H1 (cell line): ENCODE measurements at regions not wholly inside any gene's neighbourhood (a gene's known extent, or its start where the extent isn't known, plus 50 kb on each side); places are given as distances from the start of the nearest gene placed in this dataset.

Experiments used
- CTCF ChIA-PET: fragments of 300-600 bp; sonication (Branson Sonifier 250); formaldehyde crosslinking; loops from one replicate; lab custom pipeline; 2021; ENCODE audit not compliant: partially characterized antibody; lab: Charles Lee
- POLR2A ChIA-PET: fragments of 300-600 bp; sonication (Branson Sonifier 250); formaldehyde crosslinking; loops from one replicate; lab custom pipeline; 2021; ENCODE audit warnings: inconsistent platforms; ENCODE audit not compliant: partially characterized antibody; lab: Charles Lee
- DNase-seq, 2 experiments: peaks; one replicate each; pipeline versions ENCODE4 v3.0.0 to v3.0.0-alpha.2; 2010 to 2022; ENCODE audit warnings: low spot score in 2 of 2, low read depth in 1 of 2, mixed read lengths in 1 of 2
- FAIRE-seq: peaks from 2 replicates; lab custom pipeline; 2011; peaks lifted over from hg19 to GRCh38; lab: Jason Lieb, UNC
- H2AFZ ChIP-seq: 2 replicates; pipeline ENCODE4 v1.8.1; 2012; ENCODE audit warnings: low read length, inconsistent platforms
- H2AK5ac ChIP-seq: 2 replicates; pipeline ENCODE4 v1.6.1; 2013; ENCODE audit warnings: low read depth, low read length
- H2BK120ac ChIP-seq: replicated peaks from 2 replicates; pipeline ENCODE3; 2013; ENCODE audit warnings: low read depth, low read length, inconsistent platforms
- H2BK12ac ChIP-seq: 2 replicates; pipeline ENCODE4 v1.6.1; 2013; ENCODE audit warnings: low read depth, low read length
- H2BK15ac ChIP-seq: 2 replicates; pipeline ENCODE4 v1.6.1; 2013; ENCODE audit warnings: low read length
- H2BK20ac ChIP-seq: 2 replicates; pipeline ENCODE4 v1.6.1; 2013; ENCODE audit warnings: low read length
- H2BK5ac ChIP-seq: 2 replicates; pipeline ENCODE4 v1.6.1; 2013; ENCODE audit warnings: low read depth, low read length
- H3K14ac ChIP-seq: 2 replicates; pipeline ENCODE4 v1.6.1; 2013; ENCODE audit warnings: inconsistent platforms; ENCODE audit not compliant: insufficient read length
- H3K18ac ChIP-seq: 2 replicates; pipeline ENCODE4 v1.6.1; 2013; ENCODE audit warnings: low read length; ENCODE audit errors: extremely low read depth
- H3K23ac ChIP-seq: 2 replicates; pipeline ENCODE4 v1.6.1; 2013; ENCODE audit warnings: inconsistent platforms; ENCODE audit not compliant: insufficient read length
- H3K23me2 ChIP-seq: 2 replicates; pipeline ENCODE4 v1.6.1; 2013; ENCODE audit warnings: low read depth, low read length
- H3K27ac ChIP-seq: 2 replicates; pipeline ENCODE4 v1.6.1; 2011; ENCODE audit warnings: low read depth, low read length, inconsistent platforms
- H3K27me3 ChIP-seq, 4 experiments: replicated peaks in 1 of 4; 1 replicate in 1 of 4; 2 replicates in 3 of 4; pipeline versions ENCODE4 v1.6.1 to v1.8.1; 2011 to 2013; ENCODE audit warnings: low read length in 3 of 4, mild to moderate bottlenecking in 3 of 4, inconsistent platforms in 2 of 4, mixed read lengths in 2 of 4, moderate library complexity in 1 of 4; ENCODE audit not compliant: control insufficient read depth in 3 of 4, insufficient read depth in 3 of 4; ENCODE audit errors: extremely low read depth in 1 of 4
- H3K36me3 ChIP-seq, 4 experiments: 2 replicates each; pipeline versions ENCODE4 v1.6.1 to v1.8.1; 2011 to 2013; ENCODE audit warnings: mild to moderate bottlenecking in 4 of 4, low read length in 3 of 4, moderate library complexity in 2 of 4, control low read depth in 1 of 4, inconsistent platforms in 1 of 4; ENCODE audit not compliant: insufficient read depth in 4 of 4, control insufficient read depth in 2 of 4
- H3K4ac ChIP-seq: replicated peaks from 2 replicates; pipeline ENCODE3; 2013; ENCODE audit warnings: low read length, low read depth, mixed read lengths, inconsistent platforms; ENCODE audit not compliant: insufficient read length
- H3K4me1 ChIP-seq, 4 experiments: replicated peaks in 1 of 4; 1 replicate in 1 of 4; 2 replicates in 3 of 4; pipeline versions ENCODE4 v1.6.1 to v1.8.1; 2011 to 2013; ENCODE audit warnings: low read length in 3 of 4, inconsistent platforms in 2 of 4, mixed read lengths in 1 of 4; ENCODE audit not compliant: insufficient read depth in 4 of 4, control insufficient read depth in 3 of 4
- H3K4me2 ChIP-seq, 2 experiments: 2 replicates each; pipeline versions ENCODE4 v1.6.1 to v1.8.1; 2011 to 2013; ENCODE audit warnings: low read depth in 2 of 2, low read length in 2 of 2, control low read depth in 1 of 2, inconsistent platforms in 1 of 2, mild to moderate bottlenecking in 1 of 2; ENCODE audit not compliant: insufficient read depth in 1 of 2
- H3K4me3 ChIP-seq, 4 experiments: fragments of 200-600, 300-600 bp in 1 of 4; sonication (generic), shearing (Covaris generic), sonication (Bioruptor Twin) in 1 of 4; 2 replicates each; pipeline versions ENCODE4 v1.5.1 to v1.8.1; 2011 to 2016; ENCODE audit warnings: low read length in 4 of 4, low read depth in 3 of 4, control low read depth in 2 of 4, inconsistent platforms in 2 of 4, mild to moderate bottlenecking in 2 of 4, mixed read lengths in 1 of 4, moderate library complexity in 1 of 4; ENCODE audit not compliant: insufficient read depth in 2 of 4; ENCODE audit errors: extremely low read depth in 1 of 4
- H3K56ac ChIP-seq: replicated peaks from 2 replicates; pipeline ENCODE3; 2013; ENCODE audit warnings: low read depth, mild to moderate bottlenecking, mixed read lengths, low read length, inconsistent platforms; ENCODE audit not compliant: insufficient read length
- H3K79me1 ChIP-seq: 2 replicates; pipeline ENCODE4 v1.6.1; 2013; ENCODE audit warnings: low read depth, low read length, control low read depth
- H3K79me2 ChIP-seq, 2 experiments: 2 replicates each; pipeline versions ENCODE4 v1.6.1 to v1.8.1; 2012 to 2013; ENCODE audit warnings: low read length in 2 of 2, mild to moderate bottlenecking in 2 of 2, inconsistent platforms in 1 of 2; ENCODE audit not compliant: insufficient read depth in 2 of 2, control insufficient read depth in 1 of 2
- H3K9ac ChIP-seq, 4 experiments: replicated peaks in 1 of 4; 1 replicate in 1 of 4; 2 replicates in 3 of 4; pipeline versions ENCODE4 v1.6.1 to v1.8.1; 2011 to 2013; ENCODE audit warnings: low read depth in 3 of 4, low read length in 3 of 4, control low read depth in 2 of 4, mild to moderate bottlenecking in 2 of 4, moderate library complexity in 2 of 4, inconsistent platforms in 1 of 4; ENCODE audit errors: extremely low read depth in 1 of 4
- H3K9me3 ChIP-seq, 2 experiments: 2 replicates each; pipeline versions ENCODE4 v1.6.1 to v1.8.1; 2012 to 2013; ENCODE audit warnings: mild to moderate bottlenecking in 2 of 2, moderate library complexity in 2 of 2, control low read depth in 1 of 2, inconsistent platforms in 1 of 2, low read depth in 1 of 2, low read length in 1 of 2, mixed read lengths in 1 of 2; ENCODE audit not compliant: insufficient read depth in 2 of 2
- H4K20me1 ChIP-seq, 2 experiments: replicated peaks in 1 of 2; 2 replicates each; pipeline versions ENCODE3 to v1.8.1; 2011 to 2013; ENCODE audit warnings: inconsistent platforms in 2 of 2, low read length in 2 of 2, mild to moderate bottlenecking in 1 of 2; ENCODE audit not compliant: insufficient read depth in 2 of 2, control insufficient read depth in 1 of 2
- H4K5ac ChIP-seq: 2 replicates; pipeline ENCODE4 v1.6.1; 2013; ENCODE audit warnings: low read length, low read depth, mixed read lengths, inconsistent platforms; ENCODE audit not compliant: insufficient read length
- H4K8ac ChIP-seq: 2 replicates; pipeline ENCODE4 v1.8.0; 2013; ENCODE audit warnings: mild to moderate bottlenecking, moderate library complexity, low read length, inconsistent platforms; ENCODE audit not compliant: insufficient read depth; ENCODE audit errors: extremely low read depth
- H4K91ac ChIP-seq: replicated peaks from 2 replicates; pipeline ENCODE3; 2013; ENCODE audit warnings: low read length, mixed read lengths, inconsistent platforms; ENCODE audit not compliant: insufficient read length
- ATF2 ChIP-seq: IDR thresholded peaks from 2 replicates; pipeline ENCODE4 v1.6.1; 2012; ENCODE audit warnings: low read length, inconsistent platforms
- CEBPB ChIP-seq: IDR thresholded peaks from 2 replicates; pipeline ENCODE4 v1.6.1; 2012; ENCODE audit warnings: low read depth, low read length
- FOSL1 ChIP-seq: IDR thresholded peaks from 2 replicates; pipeline ENCODE4 v1.6.1; 2011; ENCODE audit warnings: mild to moderate bottlenecking, low read depth, low read length, moderate library complexity; ENCODE audit not compliant: insufficient read depth
- HDAC6 ChIP-seq: IDR thresholded peaks from one replicate; pipeline ENCODE4 v1.7.1; 2012; ENCODE audit warnings: low read depth, mild to moderate bottlenecking, inconsistent platforms, low read length, moderate library complexity
- JUN ChIP-seq: IDR thresholded peaks from 2 replicates; pipeline ENCODE4 v1.6.1; 2011; ENCODE audit warnings: low read depth, mild to moderate bottlenecking, improper control_type of control experiment, low read length
- KDM1A ChIP-seq: fragments of 200-600, 300-600 bp; sonication (generic); IDR thresholded peaks from 2 replicates; pipeline ENCODE4 v1.7.1; 2016; ENCODE audit warnings: mild to moderate bottlenecking, low read length, borderline replicate concordance
- MAX ChIP-seq: IDR thresholded peaks from 2 replicates; pipeline ENCODE4 v1.6.1; 2012; ENCODE audit warnings: inconsistent platforms
- POU5F1 ChIP-seq: IDR thresholded peaks from 2 replicates; pipeline ENCODE4 v1.6.1; 2011; ENCODE audit warnings: low read depth, mild to moderate bottlenecking, low read length, moderate library complexity
- SAP30 ChIP-seq: fragments of 300-600 bp; sonication (generic); IDR thresholded peaks from 2 replicates; pipeline ENCODE4 v1.7.1; 2012; ENCODE audit warnings: low read length, moderate library complexity, mild to moderate bottlenecking, inconsistent platforms; ENCODE audit not compliant: insufficient read depth, insufficient replicate concordance
- SIN3A ChIP-seq, 2 experiments: IDR thresholded peaks in 1 of 2; conservative IDR thresholded peaks in 1 of 2; 2 replicates each; pipeline ENCODE4 v1.6.1; 2011 to 2012; ENCODE audit warnings: low read length in 2 of 2, improper control_type of control experiment in 1 of 2, low read depth in 1 of 2, mild to moderate bottlenecking in 1 of 2
- SP4 ChIP-seq: IDR thresholded peaks from 2 replicates; pipeline ENCODE4 v1.6.1; 2012; ENCODE audit warnings: low read length, inconsistent platforms
- SUZ12 ChIP-seq: fragments of 200-600 bp; sonication (generic); IDR thresholded peaks from 2 replicates; pipeline ENCODE4 v1.6.1; 2012; ENCODE audit warnings: mild to moderate bottlenecking, inconsistent platforms, low read length, moderate library complexity, mixed read lengths
- TAF7 ChIP-seq: optimal IDR thresholded peaks from 2 replicates; pipeline ENCODE3; 2011; ENCODE audit warnings: low read depth, mild to moderate bottlenecking, inconsistent platforms, low read length, moderate library complexity, borderline replicate concordance
- WGBS, 2 experiments: shearing (Covaris generic) in 1 of 2; methylation state at CpG; one replicate each; pipeline versions ENCODE4 v1.1.6 to v1.1.7; 2013 to 2015; ENCODE audit warnings: low lambda C conversion rate in 2 of 2, mixed read lengths in 2 of 2, inconsistent platforms in 1 of 2, low coverage in 1 of 2, missing lambda C conversion rate in 1 of 2; ENCODE audit not compliant: insufficient replicate concordance in 2 of 2, insufficient coverage in 1 of 2, insufficient read length in 1 of 2; ENCODE audit errors: extremely low coverage in 1 of 2, missing lambda C conversion rate in 1 of 2; 5-methylcytosine and 5-hydroxymethylcytosine counted together

- Histone ChIP-seq H3K4me2 (no peak overlapping the region), H4K91ac (no peak overlapping the region), H2BK120ac (no peak overlapping the region), H3K56ac (no peak overlapping the region), H3K4me1 (peaks cover 0 to 3% (median 1%) of the 10 kb centered on the region in 4 experiments; a peak in 2 of 7 replicates), H3K36me3 (no peaks in the 10 kb centered on the region), H2BK12ac (no peak overlapping the region), H2AFZ (no peak overlapping the region), H2BK15ac (no peak overlapping the region), H3K9me3 (no peaks in the 10 kb centered on the region), H3K23ac (no peak overlapping the region), H3K14ac (no peak overlapping the region), H4K5ac (no peak overlapping the region), H2BK5ac (no peak overlapping the region), H2BK20ac (no peak overlapping the region), H3K23me2 (no peaks in the 10 kb centered on the region; the same call in 1 of the 2 replicates), H3K18ac (no peak overlapping the region), H3K9ac (no peak overlapping the region), H3K79me2 (no peaks in the 10 kb centered on the region), H3K79me1 (no peaks in the 10 kb centered on the region), H3K4ac (no peak overlapping the region), H3K27me3 (no peaks in the 10 kb centered on the region), H3K27ac (no peak overlapping the region), H4K8ac (no peak overlapping the region), H4K20me1 (no peaks in the 10 kb centered on the region), H3K4me3 (no peak overlapping the region), H2AK5ac (no peak overlapping the region)
- no peak for DNase-seq
- CTCF ChIA-PET = interaction anchor here (1.0 to 1.3 kb wide), 3 partner anchors 18 to 111 kb away, joined by 3 to 4 read pairs (median 3); no protein-coding TSS in a partner anchor
- 92% methylated on average over 3 of the region's 3 CpGs; no CpG with 5 or more reads in 1 of the 2 experiments for WGBS, 2 experiments
- POLR2A ChIA-PET = no interaction called here
- FAIRE-seq = no peak
- TF ChIP-seq TAF7 (no peak), SUZ12 (no peak), POU5F1 (no peak), FOSL1 (no peak), ATF2 (no peak), HDAC6 (no peak), SP4 (no peak), SIN3A (conservative IDR thresholded peaks at IDR 0.05 in 1 of 2, IDR thresholded peaks at IDR 0.05 in 1 of 2; ENCODE audit: low read depth in 1 of 2, low read length in 2 of 2) (no peak), JUN (no peak), SAP30 (no peak), MAX (no peak), KDM1A (no peak), CEBPB (no peak)
Measured at GRCh38 chr7:17659126-17659525, 281.2 kb downstream of the SNX13 start.
